HG02678 (cell line): ENCODE measurements at regions not wholly inside any gene's neighbourhood (a gene's known extent, or its start where the extent isn't known, plus 50 kb on each side); places are given as distances from the start of the nearest gene placed in this dataset.
A peak's percentile ranks its signal among the peaks of the same experiment; 100 is the strongest.

ENCODE experiments used
- ATAC-seq: cut with Tn5 transposase; IDR thresholded peaks from one replicate; pipeline ENCODE4 v1.9.1; 2021; ENCODE audit warnings: mild to moderate bottlenecking, moderate library complexity; ENCODE audit not compliant: unreplicated experiment

GRCh38 chr4:123259676-123260646 lies 136.6 kb upstream of the SPRY1 start:
- ATAC-seq, result no peak

- no peak for ATAC-seq
These were observed 135.9 kb upstream of the SPRY1 start for GRCh38 chr4:123260653-123261052.

- no peak for ATAC-seq
These were observed 134.5 kb upstream of the SPRY1 start for GRCh38 chr4:123262080-123262479.

- no peak for ATAC-seq
These were observed 131.2 kb upstream of the SPRY1 start for GRCh38 chr4:123265443-123265842.

- ATAC-seq, result no peak
These were observed 130.4 kb upstream of the SPRY1 start for GRCh38 chr4:123266221-123266620.

GRCh38 chr4:123278755-123279154 lies 117.8 kb upstream of the SPRY1 start:
- no peak for ATAC-seq

GRCh38 chr4:123283371-123283895 lies 113.2 kb upstream of the SPRY1 start:
- ATAC-seq, result no peak

GRCh38 chr4:123284168-123284567 lies 112.4 kb upstream of the SPRY1 start:
- no peak for ATAC-seq

- no peak for ATAC-seq
These were observed 109.6 kb upstream of the SPRY1 start for GRCh38 chr4:123286903-123287466.

- ATAC-seq, result peak; percentile 79
These were observed 108.1 kb upstream of the SPRY1 start for GRCh38 chr4:123288309-123289025.

GRCh38 chr4:123291329-123291728 lies 105.3 kb upstream of the SPRY1 start:
- no peak for ATAC-seq

- no peak for ATAC-seq
These were observed 98.8 kb upstream of the SPRY1 start for GRCh38 chr4:123297836-123298235.

- ATAC-seq, result no peak
These were observed 98.3 kb upstream of the SPRY1 start for GRCh38 chr4:123298261-123298660.

- no peak for ATAC-seq
These were observed 97.8 kb upstream of the SPRY1 start for GRCh38 chr4:123298801-123299200.

GRCh38 chr4:123299212-123299691 lies 97.3 kb upstream of the SPRY1 start:
- no peak for ATAC-seq

- no peak for ATAC-seq
These were observed 96.2 kb upstream of the SPRY1 start for GRCh38 chr4:123300222-123301039.

- ATAC-seq, result no peak
These were observed 94.7 kb upstream of the SPRY1 start for GRCh38 chr4:123301923-123302322.

- peak; percentile 88 for ATAC-seq
These were observed 92.2 kb upstream of the SPRY1 start for GRCh38 chr4:123304151-123304964.

- ATAC-seq, result no peak
These were observed 90.9 kb upstream of the SPRY1 start for GRCh38 chr4:123305736-123306135.

GRCh38 chr4:123306769-123307168 lies 89.8 kb upstream of the SPRY1 start:
- no peak for ATAC-seq
